ENCODE measurements at regions not wholly inside any gene's neighbourhood (a gene's known extent, or its start where the extent isn't known, plus 50 kb on each side); places are given as distances from the start of the nearest gene placed in this dataset.

GRCh38 chr6:164917211-164917610 lies 392.2 kb downstream of the C6orf118 start:
- DNase-seq (ENCODE audit: low spot score): no peak

- DNase-seq (ENCODE audit: low spot score): no peak
These were observed 393.3 kb downstream of the C6orf118 start for GRCh38 chr6:164916087-164916486.

GRCh38 chr6:164911873-164912580 lies 397.4 kb downstream of the C6orf118 start:
- DNase-seq (ENCODE audit: low spot score): no peak

GRCh38 chr6:164911151-164911550 lies 398.3 kb downstream of the C6orf118 start:
- DNase-seq (ENCODE audit: low spot score): no peak

GRCh38 chr6:164906766-164907165 lies 402.6 kb downstream of the C6orf118 start:
- DNase-seq (ENCODE audit: low spot score): no peak

GRCh38 chr6:164905311-164905710 lies 404.1 kb downstream of the C6orf118 start:
- no peak for DNase-seq (ENCODE audit: low spot score)

- no peak for DNase-seq (ENCODE audit: low spot score)
These were observed 411.0 kb downstream of the C6orf118 start for GRCh38 chr6:164898412-164898811.

GRCh38 chr6:164897523-164898235 lies 411.7 kb downstream of the C6orf118 start:
- no peak for DNase-seq (ENCODE audit: low spot score)

GRCh38 chr6:164889980-164890379 lies 419.4 kb downstream of the C6orf118 start:
- no peak for DNase-seq (ENCODE audit: low spot score)

- DNase-seq (ENCODE audit: low spot score): no peak
These were observed 421.7 kb downstream of the C6orf118 start for GRCh38 chr6:164887660-164888059.

- DNase-seq (ENCODE audit: low spot score): no peak
These were observed 427.2 kb downstream of the C6orf118 start for GRCh38 chr6:164882236-164882635.

- DNase-seq (ENCODE audit: low spot score): no peak
These were observed 437.6 kb downstream of the C6orf118 start for GRCh38 chr6:164871783-164872182.

- DNase-seq (ENCODE audit: low spot score): no peak
These were observed 439.2 kb downstream of the C6orf118 start for GRCh38 chr6:164870164-164870563.

GRCh38 chr6:164861967-164862366 lies 447.4 kb downstream of the C6orf118 start:
- no peak for DNase-seq (ENCODE audit: low spot score)

- no peak for DNase-seq (ENCODE audit: low spot score)
These were observed 449.6 kb downstream of the C6orf118 start for GRCh38 chr6:164859816-164860215.

GRCh38 chr6:164856138-164856537 lies 453.3 kb downstream of the C6orf118 start:
- DNase-seq (ENCODE audit: low spot score): no peak

GRCh38 chr6:164855281-164855680 lies 454.1 kb downstream of the C6orf118 start:
- no peak for DNase-seq (ENCODE audit: low spot score)

- no peak for DNase-seq (ENCODE audit: low spot score)
These were observed 454.9 kb downstream of the C6orf118 start for GRCh38 chr6:164854526-164854925.

GRCh38 chr6:164845773-164846172 lies 463.6 kb downstream of the C6orf118 start:
- no peak for DNase-seq (ENCODE audit: low spot score)

- no peak for DNase-seq (ENCODE audit: low spot score)
These were observed 467.3 kb downstream of the C6orf118 start for GRCh38 chr6:164842085-164842484.

GRCh38 chr6:164838068-164838615 lies 471.3 kb downstream of the C6orf118 start:
- DNase-seq (ENCODE audit: low spot score): no peak

GRCh38 chr6:164836486-164836885 lies 472.9 kb downstream of the C6orf118 start:
- DNase-seq (ENCODE audit: low spot score): no peak

GRCh38 chr6:164832410-164832809 lies 477.0 kb downstream of the C6orf118 start:
- DNase-seq (ENCODE audit: low spot score): no peak

Data from RKO (cell line).